ENCODE measurements at regions not wholly inside any gene's neighbourhood (a gene's known extent, or its start where the extent isn't known, plus 50 kb on each side); places are given as distances from the start of the nearest gene placed in this dataset.

DNA sequence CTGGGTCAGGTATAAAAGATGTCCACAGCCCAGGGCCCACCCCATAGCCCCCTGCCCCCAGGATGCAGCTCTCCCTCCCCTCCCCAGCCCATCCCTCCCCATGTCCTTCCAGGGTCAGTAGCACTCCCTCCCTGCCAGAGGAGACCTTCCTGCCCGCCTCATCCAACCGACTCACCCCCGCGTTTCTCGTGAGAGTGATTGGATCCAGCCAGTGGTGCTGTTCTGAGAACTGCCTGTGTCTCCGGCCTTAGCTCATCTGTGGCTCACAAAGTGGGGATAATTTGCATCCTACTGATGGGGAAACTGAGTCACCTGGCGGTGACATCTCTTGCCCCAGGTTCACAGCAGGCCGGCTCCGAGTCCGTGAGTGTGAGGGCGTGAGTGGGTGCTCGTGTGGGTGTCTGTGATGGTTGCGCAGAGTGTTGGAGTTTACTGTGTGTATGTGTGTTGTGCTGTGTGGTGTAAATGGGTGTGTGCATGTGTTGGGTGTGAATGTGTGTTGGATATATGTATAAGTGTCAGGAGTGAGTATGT is 90.7 kb upstream of the GSE1 start:
- Histone ChIP-seq H2AFZ (ENCODE audit: low read depth, low read length) (no peak overlapping the region), H3K36me3 (ENCODE audit: insufficient read depth, low read length) (no peaks in the 10 kb centered on the region)

DNA sequence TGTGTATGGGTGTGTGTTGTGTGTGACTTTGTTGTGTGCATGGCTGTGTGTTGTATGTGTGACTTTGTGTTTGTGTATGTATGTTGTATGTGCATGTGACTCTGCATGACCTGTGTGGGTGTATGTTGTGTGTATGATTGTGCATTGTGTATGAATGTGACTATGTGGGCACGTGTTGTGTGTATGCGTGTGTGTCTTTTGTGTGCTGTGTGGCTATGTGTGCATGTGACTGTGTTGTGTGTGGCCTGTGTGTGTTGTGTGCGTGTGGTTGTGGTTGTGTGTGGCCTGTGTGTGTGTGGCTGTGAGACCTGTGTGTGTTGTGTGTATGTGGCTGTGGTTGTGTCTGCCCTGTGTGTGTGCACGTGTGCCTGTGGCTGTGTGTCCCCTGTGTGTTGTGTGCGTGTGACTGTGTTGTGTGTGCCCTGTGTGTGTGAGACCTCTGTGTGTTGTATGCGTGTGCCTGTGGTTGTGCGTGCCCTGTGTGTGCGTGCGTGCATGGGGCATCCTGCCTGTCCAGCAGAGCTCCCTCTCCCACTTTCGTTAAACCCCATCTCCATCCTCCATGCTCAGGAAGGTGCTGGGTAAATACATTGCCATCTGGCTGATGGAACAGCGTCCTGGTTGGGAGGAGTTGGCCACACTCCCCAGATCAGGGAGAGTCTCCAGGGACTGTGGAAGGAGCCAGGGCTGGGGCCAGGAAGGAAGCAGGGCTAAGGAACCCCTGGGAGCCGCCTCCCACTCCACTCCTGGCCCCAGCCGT is 90.1 kb upstream of the GSE1 start:
- Histone ChIP-seq H4K20me1 (ENCODE audit: insufficient read depth, low read length) (peaks cover 5% of the 10 kb centered on the region; the same call in 1 of the 2 replicates), H3K4me2 (ENCODE audit: insufficient read depth, low read length) (no peak overlapping the region), H3K79me2 (ENCODE audit: insufficient read depth, low read length) (no peaks in the 10 kb centered on the region), H3K9me3 (ENCODE audit: insufficient read depth, low read length, severe bottlenecking) (no peaks in the 10 kb centered on the region), H3K9ac (ENCODE audit: low read depth, low read length) (no peak overlapping the region), H3K36me3 (ENCODE audit: insufficient read depth, low read length) (no peaks in the 10 kb centered on the region), H2AFZ (ENCODE audit: low read depth, low read length) (no peak overlapping the region), H3K4me1 (ENCODE audit: insufficient read depth, low read length) (no peaks in the 10 kb centered on the region), H3K4me3 (ENCODE audit: low read depth in 1 of 2, low read length in 2 of 2) (no peak overlapping the region), H3K27ac (ENCODE audit: low read length) (peak overlapping the region; percentile 32; the same call in 1 of the 2 replicates), H3K27me3 (ENCODE audit: insufficient read depth, low read length, poor library complexity) (no peaks in the 10 kb centered on the region)
- TF ChIP-seq EZH2 (IDR thresholded peaks at IDR 0.05; ENCODE audit: borderline replicate concordance, low read depth, low read length, severe bottlenecking), result no peak
- TF ChIP-seq, protein P1, sequence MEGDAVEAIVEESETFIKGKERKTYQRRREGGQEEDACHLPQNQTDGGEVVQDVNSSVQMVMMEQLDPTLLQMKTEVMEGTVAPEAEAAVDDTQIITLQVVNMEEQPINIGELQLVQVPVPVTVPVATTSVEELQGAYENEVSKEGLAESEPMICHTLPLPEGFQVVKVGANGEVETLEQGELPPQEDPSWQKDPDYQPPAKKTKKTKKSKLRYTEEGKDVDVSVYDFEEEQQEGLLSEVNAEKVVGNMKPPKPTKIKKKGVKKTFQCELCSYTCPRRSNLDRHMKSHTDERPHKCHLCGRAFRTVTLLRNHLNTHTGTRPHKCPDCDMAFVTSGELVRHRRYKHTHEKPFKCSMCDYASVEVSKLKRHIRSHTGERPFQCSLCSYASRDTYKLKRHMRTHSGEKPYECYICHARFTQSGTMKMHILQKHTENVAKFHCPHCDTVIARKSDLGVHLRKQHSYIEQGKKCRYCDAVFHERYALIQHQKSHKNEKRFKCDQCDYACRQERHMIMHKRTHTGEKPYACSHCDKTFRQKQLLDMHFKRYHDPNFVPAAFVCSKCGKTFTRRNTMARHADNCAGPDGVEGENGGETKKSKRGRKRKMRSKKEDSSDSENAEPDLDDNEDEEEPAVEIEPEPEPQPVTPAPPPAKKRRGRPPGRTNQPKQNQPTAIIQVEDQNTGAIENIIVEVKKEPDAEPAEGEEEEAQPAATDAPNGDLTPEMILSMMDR (IDR thresholded peaks at IDR 0.05; ENCODE audit: borderline replicate concordance, extremely low read depth, low read length, poor library complexity, severe bottlenecking), result no peak
- no peak for DNase-seq
- no peak for ATAC-seq (ENCODE audit: insufficient read depth, low read depth)

More for the DNA sequence above, 90.7 kb upstream of the GSE1 start:
- H3K4me1 ChIP-seq (ENCODE audit: insufficient read depth, low read length), result no peaks in the 10 kb centered on the region
- H3K9ac ChIP-seq (ENCODE audit: low read depth, low read length), result no peak overlapping the region
- no peak for TF ChIP-seq EZH2 (IDR thresholded peaks at IDR 0.05; ENCODE audit: borderline replicate concordance, low read depth, low read length, severe bottlenecking)
- TF ChIP-seq, protein P1 (IDR thresholded peaks at IDR 0.05; ENCODE audit: borderline replicate concordance, extremely low read depth, low read length, poor library complexity, severe bottlenecking), result no peak
- no peaks in the 10 kb centered on the region for H3K9me3 ChIP-seq (ENCODE audit: insufficient read depth, low read length, severe bottlenecking)
- H4K20me1 ChIP-seq (ENCODE audit: insufficient read depth, low read length), result peaks cover 5% of the 10 kb centered on the region; the same call in 1 of the 2 replicates
- H3K4me3 ChIP-seq (ENCODE audit: low read depth in 1 of 2, low read length in 2 of 2), result no peak overlapping the region
- H3K4me2 ChIP-seq (ENCODE audit: insufficient read depth, low read length), result no peak overlapping the region
- DNase-seq (no peak), ATAC-seq (ENCODE audit: insufficient read depth, low read depth) (no peak)
- H3K27ac ChIP-seq (ENCODE audit: low read length), result no peak overlapping the region
- no peaks in the 10 kb centered on the region for H3K79me2 ChIP-seq (ENCODE audit: insufficient read depth, low read length)
- no peaks in the 10 kb centered on the region for H3K27me3 ChIP-seq (ENCODE audit: insufficient read depth, low read length, poor library complexity)

DNA sequence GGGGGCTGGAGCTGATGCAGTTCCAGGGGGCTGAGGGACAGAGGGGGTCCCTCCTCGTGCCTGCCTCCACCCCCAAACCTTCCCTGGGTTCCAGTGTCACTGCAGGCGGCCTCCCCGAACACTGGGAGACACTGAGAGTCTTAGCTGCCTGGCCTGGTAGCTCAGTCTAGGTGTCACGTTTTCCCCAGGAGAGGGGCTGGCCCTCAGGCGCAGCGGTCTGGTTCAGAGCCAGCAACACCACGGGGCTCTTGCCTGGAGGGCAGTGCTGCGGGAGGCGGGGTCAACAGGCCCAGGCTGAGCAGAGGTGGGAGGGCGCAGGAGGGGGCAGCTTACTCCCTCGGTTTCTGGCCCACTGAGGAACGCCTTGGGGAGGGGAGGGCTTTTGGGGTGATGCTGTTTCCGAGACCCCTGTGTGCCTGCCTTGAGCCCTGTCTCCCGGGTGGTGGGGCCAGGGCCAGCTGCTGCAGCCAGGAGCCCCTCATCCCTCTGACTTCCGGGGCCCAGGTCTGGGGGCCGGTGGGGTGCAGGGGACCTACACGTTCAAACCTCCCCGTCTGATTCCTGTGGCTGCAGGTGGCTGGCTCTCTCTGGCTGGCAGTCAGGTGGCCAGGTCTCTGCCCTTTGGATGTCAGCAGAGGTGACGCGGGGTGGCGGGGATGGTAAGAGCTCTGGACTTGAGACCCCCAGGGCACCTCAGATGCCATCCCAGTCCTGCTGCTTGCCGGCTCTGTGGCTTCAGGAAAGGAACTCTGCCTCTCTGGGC is 89.3 kb upstream of the GSE1 start:
- TF ChIP-seq EZH2 (IDR thresholded peaks at IDR 0.05; ENCODE audit: borderline replicate concordance, low read depth, low read length, severe bottlenecking), result no peak
- TF ChIP-seq, protein P1 (IDR thresholded peaks at IDR 0.05; ENCODE audit: borderline replicate concordance, extremely low read depth, low read length, poor library complexity, severe bottlenecking), result no peak
- Histone ChIP-seq H3K9ac (ENCODE audit: low read depth, low read length) (no peak overlapping the region), H3K4me2 (ENCODE audit: insufficient read depth, low read length) (no peak overlapping the region), H3K27me3 (ENCODE audit: insufficient read depth, low read length, poor library complexity) (no peaks in the 10 kb centered on the region), H3K4me3 (ENCODE audit: low read depth in 1 of 2, low read length in 2 of 2) (no peak overlapping the region), H3K4me1 (ENCODE audit: insufficient read depth, low read length) (no peaks in the 10 kb centered on the region), H2AFZ (ENCODE audit: low read depth, low read length) (no peak overlapping the region), H3K27ac (ENCODE audit: low read length) (no peak overlapping the region), H3K9me3 (ENCODE audit: insufficient read depth, low read length, severe bottlenecking) (no peaks in the 10 kb centered on the region), H3K79me2 (ENCODE audit: insufficient read depth, low read length) (no peaks in the 10 kb centered on the region), H4K20me1 (ENCODE audit: insufficient read depth, low read length) (peaks cover 5% of the 10 kb centered on the region; the same call in 1 of the 2 replicates), H3K36me3 (ENCODE audit: insufficient read depth, low read length) (no peaks in the 10 kb centered on the region)
- ATAC-seq (ENCODE audit: insufficient read depth, low read depth) (no peak), DNase-seq (no peak)
